Motor neuron (in vitro differentiated cells): ENCODE measurements at regions not wholly inside any gene's neighbourhood (a gene's known extent, or its start where the extent isn't known, plus 50 kb on each side); places are given as distances from the start of the nearest gene placed in this dataset.
"Not testable (repeated sequence)": the region's sequence is repeated elsewhere in the genome, so short reads cannot be mapped to it uniquely, and the experiment has no call there.

Experiments
- ATAC-seq, 8 experiments: fragments of 200-7000 bp; cut with Tn5 transposase; replicated peaks in 6 of 8; 2 replicates each; pipeline ENCODE4 v1.8.0; 2021; ENCODE audit warnings: mild to moderate bottlenecking in 8 of 8, moderate library complexity in 8 of 8
- H3K27ac ChIP-seq, 2 donors: fragments of 250-450 bp; sonication (Bioruptor Pico); 2 replicates each; pipeline ENCODE4 v1.9.0; 2021; ENCODE audit warnings: antibody characterized with exemption in 2 of 2, mild to moderate bottlenecking in 2 of 2, moderate library complexity in 1 of 2
- H3K4me1 ChIP-seq, 2 donors: fragments of 250-450 bp; sonication (Bioruptor Pico); replicated peaks in 1 of 2; 2 replicates each; pipeline ENCODE4 v1.6.1; 2021; ENCODE audit warnings: antibody characterized with exemption in 2 of 2, mild to moderate bottlenecking in 2 of 2, moderate library complexity in 1 of 2
- H3K4me3 ChIP-seq, 5 donors: fragments of 250-450 bp; sonication (Bioruptor Pico); 2 replicates each; pipeline ENCODE4 v1.9.0; 2021; ENCODE audit warnings: antibody characterized with exemption in 5 of 5, mild to moderate bottlenecking in 5 of 5, moderate library complexity in 4 of 5
- WGBS, 10 experiments: fragments of 450-650 bp; shearing (Covaris generic); methylation state at CpG; one replicate each; pipeline ENCODE4 v1.0.0; 2022; 5-methylcytosine and 5-hydroxymethylcytosine counted together
- in situ Hi-C, 9 experiments: fragments of 400-800 bp; cut with MboI; loops; one replicate each; pipeline ENCODE4 v1.15.0; 2021; ENCODE audit warnings: low sequenced_read_pairs in 9 of 9, low pct_unique_long_range_greater_than_20kb in 2 of 9; ENCODE audit not compliant: unreplicated experiment in 9 of 9

GRCh38 chrX:94937491-94937890, 1263.5 kb downstream of the FAM133A start:
- Histone ChIP-seq H3K4me3 (no peak overlapping the region), H3K27ac (no peak overlapping the region), H3K4me1 (no peaks in the 10 kb centered on the region)
- no peak for ATAC-seq
- WGBS, 10 experiments: 83 to 100% methylated on average over 1 to 2 of the region's 2 CpGs; no CpG with 5 or more reads in 8 of the 10 experiments
- in situ Hi-C loops: no loop called here

DNA sequence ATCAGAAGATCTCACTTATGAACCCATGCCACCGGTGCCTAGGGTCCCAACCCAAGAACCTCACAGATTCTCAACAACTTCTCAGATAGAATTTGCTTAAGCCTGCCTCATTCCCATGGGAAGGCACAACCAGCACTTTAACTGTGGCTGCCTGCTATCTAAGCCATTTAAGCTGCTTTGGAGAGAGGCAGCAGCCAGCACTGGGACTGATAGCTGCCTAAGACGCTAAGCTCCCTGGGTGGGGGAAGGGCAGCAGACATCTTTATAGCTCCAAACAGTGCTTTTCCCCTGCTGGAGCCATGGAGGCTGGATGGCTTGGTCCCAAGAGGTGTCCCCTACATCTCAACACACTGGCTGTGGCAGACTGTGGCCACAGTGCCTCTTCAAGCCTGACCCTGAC, 1268.6 kb downstream of the FAM133A start:
- Histone ChIP-seq H3K4me1 (no peaks in the 10 kb centered on the region), H3K27ac (no peak overlapping the region), H3K4me3 (no peak overlapping the region)
- ATAC-seq: no peak
- in situ Hi-C loops: no loop called here
- 0 to 80% methylated on average over 1 of the region's 2 CpGs; no CpG with 5 or more reads in 8 of the 10 experiments for WGBS, 10 experiments

DNA sequence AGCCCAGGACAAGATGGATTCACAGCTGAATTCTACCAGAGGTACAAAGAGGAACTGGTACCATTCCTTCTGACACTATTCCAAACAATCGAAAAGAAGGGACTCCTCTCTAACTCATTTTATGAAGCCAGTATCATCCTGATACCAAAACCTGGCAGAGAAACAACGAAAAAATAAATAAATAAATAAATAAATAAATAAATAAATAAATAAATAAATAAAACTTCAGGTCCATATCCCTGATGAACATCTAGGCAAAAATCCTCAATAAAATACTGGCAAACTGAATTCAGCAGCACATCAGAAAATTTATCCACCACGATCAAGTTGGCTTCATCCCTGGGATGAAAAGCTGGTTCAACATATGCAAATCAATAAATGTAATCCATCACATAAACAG, 1272.1 kb downstream of the FAM133A start:
- H3K4me1 ChIP-seq, ATAC-seq, H3K4me3 ChIP-seq, in situ Hi-C loops, H3K27ac ChIP-seq: not testable (repeated sequence)
- WGBS, 10 experiments: 0 to 77% (median 23%) methylated on average over 1 to 3 of the region's 3 CpGs; no CpG with 5 or more reads in 4 of the 10 experiments

GRCh38 chrX:94961730-94962129, 1287.7 kb downstream of the FAM133A start:
- 6 to 69% (median 44%) methylated on average over 2 of the region's 2 CpGs; no CpG with 5 or more reads in 6 of the 10 experiments for WGBS, 10 experiments
- in situ Hi-C loops: no loop called here
- Histone ChIP-seq H3K27ac (no peak overlapping the region), H3K4me1 (no peaks in the 10 kb centered on the region), H3K4me3 (no peak overlapping the region)
- peak in 4 of 8 experiments; percentile 29 to 85 (median 61) for ATAC-seq

GRCh38 chrX:94977562-94977961, 1303.6 kb downstream of the FAM133A start:
- ATAC-seq: no peak
- no peak overlapping the region for H3K27ac ChIP-seq
- H3K4me1 ChIP-seq: no peaks in the 10 kb centered on the region
- no CpG with 5 or more reads among the region's 2 CpGs for WGBS, 10 experiments
- in situ Hi-C loops: no loop called here
- no peak overlapping the region for H3K4me3 ChIP-seq

GRCh38 chrX:94977986-94978385, 1304.0 kb downstream of the FAM133A start:
- no peak overlapping the region for H3K27ac ChIP-seq
- in situ Hi-C loops: no loop called here
- no peaks in the 10 kb centered on the region for H3K4me1 ChIP-seq
- ATAC-seq: no peak
- no CpG with 5 or more reads among the region's 4 CpGs for WGBS, 10 experiments
- H3K4me3 ChIP-seq: no peak overlapping the region
